Cerebellar nuclear complex (tissue), 1 donor: ENCODE measurements at regions not wholly inside any gene's neighbourhood (a gene's known extent, or its start where the extent isn't known, plus 50 kb on each side); places are given as distances from the start of the nearest gene placed in this dataset.

Source experiments
- DNase-seq, 2 experiments: peaks; one replicate each; lab custom pipeline; 2025; lab: John Stamatoyannopoulos, UW

- no peak for DNase-seq
Observed at GRCh38 chr2:207257251-207258250, 91.8 kb upstream of the KLF7 start.

GRCh38 chr2:207258263-207258991 lies 92.7 kb upstream of the KLF7 start:
- no peak for DNase-seq

GRCh38 chr2:207260021-207260420 lies 94.3 kb upstream of the KLF7 start:
- no peak for DNase-seq

GRCh38 chr2:207260947-207261346 lies 95.2 kb upstream of the KLF7 start:
- DNase-seq = no peak

- no peak for DNase-seq
Observed at GRCh38 chr2:207264310-207264709, 98.6 kb upstream of the KLF7 start.

- DNase-seq = no peak
Observed at GRCh38 chr2:207265332-207265731, 99.6 kb upstream of the KLF7 start.

GRCh38 chr2:207265869-207266268 lies 100.1 kb upstream of the KLF7 start:
- no peak for DNase-seq

GRCh38 chr2:207266648-207267047 lies 100.9 kb upstream of the KLF7 start:
- DNase-seq = no peak

GRCh38 chr2:207269038-207269437 lies 103.3 kb upstream of the KLF7 start:
- DNase-seq = no peak

- DNase-seq = no peak
Observed at GRCh38 chr2:207274530-207275189, 108.9 kb upstream of the KLF7 start.

- no peak for DNase-seq
Observed at GRCh38 chr2:207275779-207276178, 110.0 kb upstream of the KLF7 start.

- no peak for DNase-seq
Observed at GRCh38 chr2:207276248-207276647, 110.5 kb upstream of the KLF7 start.

- no peak for DNase-seq
Observed at GRCh38 chr2:207276858-207277257, 111.1 kb upstream of the KLF7 start.

GRCh38 chr2:207279520-207279919 lies 113.8 kb upstream of the KLF7 start:
- no peak for DNase-seq

GRCh38 chr2:207281436-207281835 lies 115.7 kb upstream of the KLF7 start:
- DNase-seq = no peak

GRCh38 chr2:207282916-207283315 lies 117.2 kb upstream of the KLF7 start:
- DNase-seq = no peak

GRCh38 chr2:207283356-207283755 lies 117.6 kb upstream of the KLF7 start:
- no peak for DNase-seq

GRCh38 chr2:207284556-207285472 lies 119.1 kb upstream of the KLF7 start:
- DNase-seq = no peak

- no peak for DNase-seq
Observed at GRCh38 chr2:207285473-207285815, 119.7 kb upstream of the KLF7 start.

- no peak for DNase-seq
Observed at GRCh38 chr2:207286106-207286505, 120.4 kb upstream of the KLF7 start.

- DNase-seq = no peak
Observed at GRCh38 chr2:207288628-207289027, 122.9 kb upstream of the KLF7 start.
